Smooth muscle cell (in vitro differentiated cells): ENCODE measurements at regions not wholly inside any gene's neighbourhood (a gene's known extent, or its start where the extent isn't known, plus 50 kb on each side); places are given as distances from the start of the nearest gene placed in this dataset.

Experiments
- DNase-seq: peaks from one replicate; lab custom pipeline; 2025; ENCODE audit not compliant: unreplicated experiment; lab: John Stamatoyannopoulos, UW
- H2AFZ ChIP-seq: fragments of 200-600 bp; sonication (generic); 2 replicates; pipeline ENCODE4 v1.6.0; 2016; ENCODE audit warnings: antibody characterized with exemption, low read depth, mild to moderate bottlenecking
- H3F3A ChIP-seq: fragments of 200-600 bp; sonication (generic); 2 replicates; pipeline ENCODE4 v1.6.0; 2017; ENCODE audit warnings: antibody characterized with exemption, low read depth
- H3K27ac ChIP-seq: fragments of 200-600 bp; sonication (generic); 2 replicates; pipeline ENCODE4 v1.5.1; 2016; ENCODE audit warnings: low read depth, mild to moderate bottlenecking
- H3K27me3 ChIP-seq: fragments of 200-600 bp; sonication (generic); 2 replicates; pipeline ENCODE4 v1.6.1; 2016; ENCODE audit warnings: low read depth, mild to moderate bottlenecking
- H3K36me3 ChIP-seq: fragments of 200-600 bp; sonication (generic); 2 replicates; pipeline ENCODE4 v1.5.1; 2016; ENCODE audit warnings: low read depth
- H3K4me1 ChIP-seq: fragments of 200-600 bp; sonication (generic); 2 replicates; pipeline ENCODE4 v1.5.1; 2016; ENCODE audit warnings: low read depth
- H3K4me2 ChIP-seq: fragments of 200-600 bp; sonication (generic); 2 replicates; pipeline ENCODE4 v1.6.0; 2016; ENCODE audit warnings: mild to moderate bottlenecking
- H3K4me3 ChIP-seq: fragments of 200-600 bp; sonication (generic); 2 replicates; pipeline ENCODE4 v1.5.1; 2016; ENCODE audit warnings: mild to moderate bottlenecking
- H3K79me2 ChIP-seq: fragments of 200-600 bp; sonication (generic); 2 replicates; pipeline ENCODE4 v1.6.0; 2016; ENCODE audit warnings: low read depth, mild to moderate bottlenecking
- H3K9ac ChIP-seq: fragments of 200-600 bp; sonication (generic); 2 replicates; pipeline ENCODE4 v1.6.0; 2016; ENCODE audit warnings: low read depth
- H3K9me3 ChIP-seq: fragments of 200-600 bp; sonication (generic); replicated peaks from 2 replicates; pipeline ENCODE4 v1.5.1; 2016; ENCODE audit warnings: low read depth
- H4K20me1 ChIP-seq: fragments of 200-600 bp; sonication (generic); 2 replicates; pipeline ENCODE4 v1.6.0; 2016; ENCODE audit warnings: low read depth
- CTCF ChIP-seq: fragments of 200-600 bp; sonication (generic); IDR thresholded peaks from 2 replicates; pipeline ENCODE4 v1.5.1; 2017; ENCODE audit warnings: borderline replicate concordance, mild to moderate bottlenecking, antibody characterized with exemption; ENCODE audit not compliant: insufficient read depth, poor library complexity, severe bottlenecking
- WGBS: methylation state at CpG from one replicate; pipeline ENCODE4 v1.1.7; 2016; ENCODE audit warnings: low lambda C conversion rate; 5-methylcytosine and 5-hydroxymethylcytosine counted together

DNA sequence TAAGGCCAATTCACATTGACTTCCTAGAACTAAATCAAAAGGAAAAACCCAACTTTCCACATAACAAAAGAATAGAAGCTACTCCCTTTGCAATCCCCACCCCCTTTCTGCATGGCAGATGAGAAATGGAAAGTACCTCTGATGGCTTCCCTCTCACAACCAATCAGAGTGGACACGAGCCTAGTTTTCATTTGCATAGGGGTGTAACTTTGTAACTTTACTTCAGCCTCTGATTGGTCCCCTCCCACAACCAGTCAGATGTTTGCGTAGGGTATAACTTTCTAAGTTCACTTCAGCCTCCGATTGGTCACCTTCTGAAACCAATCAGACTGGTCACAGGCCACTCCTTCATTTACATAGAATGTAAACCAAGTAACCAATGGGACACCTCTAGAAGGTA lies 328.5 kb downstream of the CDH26 start:
- DNase-seq, result no peak
- no peak overlapping the region for H3K27ac ChIP-seq
- 79% methylated on average over 3 of the region's 3 CpGs for WGBS

DNA sequence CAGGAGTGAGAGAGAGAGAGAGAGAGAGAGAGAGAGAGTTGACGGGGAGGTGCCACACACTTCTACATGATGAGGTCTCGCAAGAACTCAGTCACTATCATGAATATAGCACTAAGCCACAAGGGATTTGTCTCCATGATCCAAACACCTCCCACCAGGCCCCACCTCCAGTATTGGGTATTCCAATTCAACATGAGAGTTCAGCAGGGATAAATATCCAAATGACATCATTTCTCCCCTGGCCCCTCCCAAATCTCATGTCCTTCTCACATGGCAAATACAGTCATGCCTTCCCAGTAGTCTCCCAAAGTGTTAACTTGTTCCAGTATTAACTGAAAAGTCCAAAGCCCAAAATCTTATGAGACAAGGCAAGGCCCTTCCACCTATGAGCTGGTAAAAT lies 330.7 kb downstream of the CDH26 start:
- H3K36me3 ChIP-seq, result no peaks in the 10 kb centered on the region
- H3K9ac ChIP-seq, result no peak overlapping the region
- no peaks in the 10 kb centered on the region for H3K27me3 ChIP-seq
- WGBS, result 96% methylated on average over 2 of the region's 2 CpGs
- H3K4me2 ChIP-seq, result no peak overlapping the region
- no peak overlapping the region for H3K27ac ChIP-seq
- H3K4me3 ChIP-seq, result no peak overlapping the region
- no peaks in the 10 kb centered on the region for H4K20me1 ChIP-seq
- H3K9me3 ChIP-seq, result peaks cover 6% of the 10 kb centered on the region
- no peak overlapping the region for H2AFZ ChIP-seq
- no peak for DNase-seq
- H3F3A ChIP-seq, result no peaks in the 10 kb centered on the region
- TF ChIP-seq CTCF, result no peak
- H3K79me2 ChIP-seq, result no peaks in the 10 kb centered on the region
- H3K4me1 ChIP-seq, result no peaks in the 10 kb centered on the region

More for the DNA sequence above, 328.5 kb downstream of the CDH26 start:
- Histone ChIP-seq H3K4me2 (no peak overlapping the region), H3K36me3 (no peaks in the 10 kb centered on the region), H3K4me3 (no peak overlapping the region), H4K20me1 (no peaks in the 10 kb centered on the region), H3K27me3 (no peaks in the 10 kb centered on the region), H3F3A (no peaks in the 10 kb centered on the region), H3K9ac (no peak overlapping the region), H3K79me2 (no peaks in the 10 kb centered on the region), H2AFZ (no peak overlapping the region), H3K4me1 (no peaks in the 10 kb centered on the region), H3K9me3 (peaks cover 6% of the 10 kb centered on the region)
- no peak for TF ChIP-seq CTCF

GRCh38 chr20:60292001-60292520 lies 333.8 kb downstream of the CDH26 start:
- Histone ChIP-seq H3K4me3 (no peak overlapping the region), H3K9ac (no peak overlapping the region), H3K79me2 (no peaks in the 10 kb centered on the region), H3K4me1 (no peaks in the 10 kb centered on the region), H3K36me3 (no peaks in the 10 kb centered on the region), H3F3A (no peaks in the 10 kb centered on the region), H4K20me1 (no peaks in the 10 kb centered on the region), H3K27me3 (no peaks in the 10 kb centered on the region), H3K4me2 (no peak overlapping the region), H2AFZ (no peak overlapping the region), H3K9me3 (peaks cover 2% of the 10 kb centered on the region), H3K27ac (no peak overlapping the region)
- no peak for TF ChIP-seq CTCF
- no peak for DNase-seq
- 93% methylated on average over 5 of the region's 5 CpGs for WGBS

GRCh38 chr20:60294632-60295031 lies 336.4 kb downstream of the CDH26 start:
- WGBS, result 92% methylated on average over 8 of the region's 8 CpGs
- TF ChIP-seq CTCF, result no peak
- no peaks in the 10 kb centered on the region for H4K20me1 ChIP-seq
- H3K27me3 ChIP-seq, result no peaks in the 10 kb centered on the region
- H3K9ac ChIP-seq, result no peak overlapping the region
- H3K4me3 ChIP-seq, result no peak overlapping the region
- H3K79me2 ChIP-seq, result no peaks in the 10 kb centered on the region
- peaks cover 2% of the 10 kb centered on the region for H3K9me3 ChIP-seq
- no peak overlapping the region for H2AFZ ChIP-seq
- no peaks in the 10 kb centered on the region for H3K36me3 ChIP-seq
- H3K4me2 ChIP-seq, result no peak overlapping the region
- H3K27ac ChIP-seq, result no peak overlapping the region
- H3K4me1 ChIP-seq, result no peaks in the 10 kb centered on the region
- H3F3A ChIP-seq, result no peaks in the 10 kb centered on the region
- no peak for DNase-seq
